ENCODE measurements at regions not wholly inside any gene's neighbourhood (a gene's known extent, or its start where the extent isn't known, plus 50 kb on each side); places are given as distances from the start of the nearest gene placed in this dataset.

- TF ChIP-seq SNAI2 (CRISPR knock-in tag; IDR thresholded peaks at IDR 0.05), result no peak
- TF ChIP-seq CSRNP3 (CRISPR knock-in tag; IDR thresholded peaks at IDR 0.05), result no peak
- no peak for TF ChIP-seq ZNF8 (CRISPR knock-in tag; IDR thresholded peaks at IDR 0.05)
- TF ChIP-seq POU6F1 (CRISPR knock-in tag; IDR thresholded peaks at IDR 0.05; ENCODE audit: borderline replicate concordance, low read depth), result no peak
- TF ChIP-seq ZNF70 (CRISPR knock-in tag; IDR thresholded peaks at IDR 0.05), result no peak
- no peak for TF ChIP-seq PPARA (CRISPR knock-in tag; IDR thresholded peaks at IDR 0.05; ENCODE audit: borderline replicate concordance)
- no peak for TF ChIP-seq ZFP3 (CRISPR knock-in tag; IDR thresholded peaks at IDR 0.05)
- no peak for TF ChIP-seq RARB (CRISPR knock-in tag; IDR thresholded peaks at IDR 0.05)
- no peak for TF ChIP-seq OSR1 (CRISPR knock-in tag; IDR thresholded peaks at IDR 0.05)
- no peak for TF ChIP-seq CREB5 (CRISPR knock-in tag; IDR thresholded peaks at IDR 0.05; ENCODE audit: low read depth)
- TF ChIP-seq PATZ1 (CRISPR knock-in tag; IDR thresholded peaks at IDR 0.05; ENCODE audit: borderline replicate concordance), result no peak
Observed at GRCh38 chr20:48079028-48079427, 293.7 kb upstream of the SULF2 start.

All from SK-N-SH treated with all-trans-retinoic acid at 6 μM for 48 hours (cell line).